ENCODE measurements at regions not wholly inside any gene's neighbourhood (a gene's known extent, or its start where the extent isn't known, plus 50 kb on each side); places are given as distances from the start of the nearest gene placed in this dataset.

DNA sequence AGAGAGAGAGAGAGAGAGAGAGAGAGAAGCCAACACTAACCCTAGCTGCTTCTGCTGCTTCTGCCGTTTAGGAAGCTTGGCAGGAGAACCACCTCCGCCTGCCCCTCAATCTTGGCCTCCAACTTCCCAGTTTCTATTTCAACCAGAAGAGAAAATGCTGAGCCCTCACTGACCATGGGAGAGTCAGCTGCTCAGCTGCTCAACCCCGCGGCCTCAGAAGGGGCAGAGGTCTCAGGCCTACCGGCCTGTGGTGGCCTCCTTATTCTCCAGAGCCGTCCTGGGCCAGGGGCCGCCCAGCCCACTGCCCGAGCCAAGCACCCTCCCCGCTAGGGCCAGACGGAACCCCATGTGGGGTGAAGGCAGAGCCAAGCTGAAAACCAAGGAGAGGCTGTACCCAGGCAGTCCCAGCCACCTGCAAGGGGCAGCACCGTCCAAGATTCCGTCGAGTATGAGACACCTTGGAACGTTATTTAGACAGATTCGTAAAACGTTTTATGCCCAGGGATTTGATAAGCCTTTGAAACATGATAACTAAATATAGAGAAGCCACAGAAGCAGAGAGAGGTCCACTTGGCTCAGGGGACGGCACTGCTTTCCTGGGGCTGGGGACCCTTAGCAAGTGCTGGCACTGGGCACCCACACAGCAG lies 116.6 kb downstream of the DLL1 start:
- Histone ChIP-seq H3K27ac (ENCODE audit: low read depth, low read length) (no peak overlapping the region), H3F3A (ENCODE audit: control insufficient read depth, insufficient read depth) (no peaks in the 10 kb centered on the region), H3K9me2 (replicated peaks; ENCODE audit: control insufficient read depth, low read length) (no peaks in the 10 kb centered on the region), H4K20me1 (ENCODE audit: control insufficient read depth, insufficient read depth, low read depth, low read length) (no peaks in the 10 kb centered on the region), H3K4me2 (ENCODE audit: low read length) (no peak overlapping the region), H3K4me3 (ENCODE audit: low read length) (no peak overlapping the region), H3K4me1 (ENCODE audit: control insufficient read depth, low read length) (no peaks in the 10 kb centered on the region), H3K27me3 (ENCODE audit: control insufficient read depth, low read length) (no peaks in the 10 kb centered on the region), H3K9me3 (ENCODE audit: control insufficient read depth, insufficient read depth, low read length) (peaks cover 22% of the 10 kb centered on the region; the same call in 1 of the 2 replicates), H3K36me3 (ENCODE audit: control insufficient read depth, low read length) (no peaks in the 10 kb centered on the region), H3K79me2 (ENCODE audit: control insufficient read depth, low read length) (no peaks in the 10 kb centered on the region)
- TF ChIP-seq EZH2phosphoT487 (IDR thresholded peaks at IDR 0.05; ENCODE audit: borderline replicate concordance, low read length): no peak
- TF ChIP-seq, protein P1, sequence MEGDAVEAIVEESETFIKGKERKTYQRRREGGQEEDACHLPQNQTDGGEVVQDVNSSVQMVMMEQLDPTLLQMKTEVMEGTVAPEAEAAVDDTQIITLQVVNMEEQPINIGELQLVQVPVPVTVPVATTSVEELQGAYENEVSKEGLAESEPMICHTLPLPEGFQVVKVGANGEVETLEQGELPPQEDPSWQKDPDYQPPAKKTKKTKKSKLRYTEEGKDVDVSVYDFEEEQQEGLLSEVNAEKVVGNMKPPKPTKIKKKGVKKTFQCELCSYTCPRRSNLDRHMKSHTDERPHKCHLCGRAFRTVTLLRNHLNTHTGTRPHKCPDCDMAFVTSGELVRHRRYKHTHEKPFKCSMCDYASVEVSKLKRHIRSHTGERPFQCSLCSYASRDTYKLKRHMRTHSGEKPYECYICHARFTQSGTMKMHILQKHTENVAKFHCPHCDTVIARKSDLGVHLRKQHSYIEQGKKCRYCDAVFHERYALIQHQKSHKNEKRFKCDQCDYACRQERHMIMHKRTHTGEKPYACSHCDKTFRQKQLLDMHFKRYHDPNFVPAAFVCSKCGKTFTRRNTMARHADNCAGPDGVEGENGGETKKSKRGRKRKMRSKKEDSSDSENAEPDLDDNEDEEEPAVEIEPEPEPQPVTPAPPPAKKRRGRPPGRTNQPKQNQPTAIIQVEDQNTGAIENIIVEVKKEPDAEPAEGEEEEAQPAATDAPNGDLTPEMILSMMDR (IDR thresholded peaks at IDR 0.05; ENCODE audit: low read depth, low read length, poor library complexity, severe bottlenecking): no peak

DNA sequence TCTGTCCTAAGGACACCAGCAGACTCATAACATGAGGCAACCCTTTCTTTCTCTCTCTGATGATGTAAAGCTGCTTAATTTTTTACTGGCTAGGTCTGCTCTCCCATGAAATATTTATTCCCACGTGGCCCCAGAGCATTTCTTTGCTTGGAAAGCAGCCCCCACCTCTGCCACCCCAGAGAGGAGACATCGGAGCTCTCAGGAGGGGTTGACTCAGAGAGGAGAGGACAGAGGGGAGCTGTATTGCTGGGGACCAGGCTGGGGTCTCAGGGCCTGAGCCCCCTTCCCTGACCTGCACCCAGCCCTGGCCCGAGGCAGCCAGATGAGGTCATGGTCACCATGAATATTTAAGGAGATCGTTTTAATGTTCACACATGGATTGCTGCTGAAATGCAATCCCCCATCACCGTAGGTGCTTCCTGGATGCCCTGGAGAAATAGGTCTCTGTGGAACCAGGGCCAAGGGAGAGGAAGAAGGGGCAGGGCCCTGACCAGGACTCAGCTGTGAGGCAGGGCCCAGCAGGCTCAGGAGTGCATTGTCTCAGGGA lies 117.5 kb downstream of the DLL1 start:
- Histone ChIP-seq H3K4me2 (ENCODE audit: low read length) (no peak overlapping the region), H3K36me3 (ENCODE audit: control insufficient read depth, low read length) (no peaks in the 10 kb centered on the region), H3K9me2 (replicated peaks; ENCODE audit: control insufficient read depth, low read length) (no peaks in the 10 kb centered on the region), H3K27ac (ENCODE audit: low read depth, low read length) (no peak overlapping the region), H3K4me1 (ENCODE audit: control insufficient read depth, low read length) (no peaks in the 10 kb centered on the region), H3K9me3 (ENCODE audit: control insufficient read depth, insufficient read depth, low read length) (peaks cover 22% of the 10 kb centered on the region; the same call in 1 of the 2 replicates), H4K20me1 (ENCODE audit: control insufficient read depth, insufficient read depth, low read depth, low read length) (no peaks in the 10 kb centered on the region), H3K4me3 (ENCODE audit: low read length) (no peak overlapping the region), H3K27me3 (ENCODE audit: control insufficient read depth, low read length) (no peaks in the 10 kb centered on the region), H3K79me2 (ENCODE audit: control insufficient read depth, low read length) (no peaks in the 10 kb centered on the region), H3F3A (ENCODE audit: control insufficient read depth, insufficient read depth) (no peaks in the 10 kb centered on the region)
- TF ChIP-seq EZH2phosphoT487 (IDR thresholded peaks at IDR 0.05; ENCODE audit: borderline replicate concordance, low read length): no peak
- TF ChIP-seq, protein P1 (IDR thresholded peaks at IDR 0.05; ENCODE audit: low read depth, low read length, poor library complexity, severe bottlenecking): no peak

DNA sequence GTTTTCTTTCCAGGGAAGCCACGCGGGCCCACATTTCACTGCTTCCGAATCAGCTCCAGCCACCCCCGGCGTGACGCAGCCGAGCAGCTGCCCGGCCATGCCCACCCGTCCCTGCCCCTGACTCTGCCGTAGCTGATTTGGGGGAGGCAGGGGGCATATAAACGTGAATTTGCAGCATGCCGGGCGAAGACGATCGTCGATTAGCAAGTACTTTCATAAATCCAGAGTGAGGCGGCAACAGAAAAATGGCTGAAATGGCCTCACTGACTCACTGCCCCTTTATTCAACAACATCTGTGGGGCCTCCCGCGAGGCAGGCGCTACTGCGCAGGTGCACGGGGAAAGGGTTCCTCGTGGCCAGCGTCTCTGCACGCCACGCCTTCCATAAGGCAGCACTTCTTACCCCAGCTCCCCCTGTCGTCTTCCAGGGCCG lies 118.0 kb downstream of the DLL1 start:
- Histone ChIP-seq H3K9me2 (replicated peaks; ENCODE audit: control insufficient read depth, low read length) (no peaks in the 10 kb centered on the region), H3K36me3 (ENCODE audit: control insufficient read depth, low read length) (no peaks in the 10 kb centered on the region), H3K27me3 (ENCODE audit: control insufficient read depth, low read length) (no peaks in the 10 kb centered on the region), H3K4me3 (ENCODE audit: low read length) (no peak overlapping the region), H3K4me2 (ENCODE audit: low read length) (no peak overlapping the region), H3K4me1 (ENCODE audit: control insufficient read depth, low read length) (no peaks in the 10 kb centered on the region), H3K79me2 (ENCODE audit: control insufficient read depth, low read length) (no peaks in the 10 kb centered on the region), H3F3A (ENCODE audit: control insufficient read depth, insufficient read depth) (no peaks in the 10 kb centered on the region), H3K9me3 (ENCODE audit: control insufficient read depth, insufficient read depth, low read length) (peaks cover 27% of the 10 kb centered on the region; the same call in 1 of the 2 replicates), H3K27ac (ENCODE audit: low read depth, low read length) (no peak overlapping the region), H4K20me1 (ENCODE audit: control insufficient read depth, insufficient read depth, low read depth, low read length) (no peaks in the 10 kb centered on the region)
- TF ChIP-seq EZH2phosphoT487 (IDR thresholded peaks at IDR 0.05; ENCODE audit: borderline replicate concordance, low read length): no peak
- TF ChIP-seq, protein P1 (IDR thresholded peaks at IDR 0.05; ENCODE audit: low read depth, low read length, poor library complexity, severe bottlenecking): no peak
